ENCODE measurements at regions not wholly inside any gene's neighbourhood (a gene's known extent, or its start where the extent isn't known, plus 50 kb on each side); places are given as distances from the start of the nearest gene placed in this dataset.

- no peak for DNase-seq (ENCODE audit: low read depth in 1 of 2, low spot score in 1 of 2)
- in situ Hi-C loops (cut with HindIII; ENCODE audit: low pct_unique_long_range_greater_than_20kb, low sequenced_read_pairs): no loop called here
- no peak for TF ChIP-seq JUND (IDR thresholded peaks at IDR 0.05; ENCODE audit: low read depth)
These were observed 1507.4 kb upstream of the CELF4 start for GRCh38 chr18:39072970-39073369.

- TF ChIP-seq JUND (IDR thresholded peaks at IDR 0.05; ENCODE audit: low read depth): no peak
- in situ Hi-C loops (cut with HindIII; ENCODE audit: low pct_unique_long_range_greater_than_20kb, low sequenced_read_pairs): no loop called here
- DNase-seq (ENCODE audit: low read depth in 1 of 2, low spot score in 1 of 2): no peak
These were observed 1496.8 kb upstream of the CELF4 start for GRCh38 chr18:39062426-39062825.

GRCh38 chr18:39058386-39059000 lies 1492.9 kb upstream of the CELF4 start:
- in situ Hi-C loops (cut with HindIII; ENCODE audit: low pct_unique_long_range_greater_than_20kb, low sequenced_read_pairs): no loop called here
- DNase-seq (ENCODE audit: low read depth in 1 of 2, low spot score in 1 of 2): no peak
- TF ChIP-seq JUND (IDR thresholded peaks at IDR 0.05; ENCODE audit: low read depth): no peak

- in situ Hi-C loops (cut with HindIII; ENCODE audit: low pct_unique_long_range_greater_than_20kb, low sequenced_read_pairs): no loop called here
- no peak for DNase-seq (ENCODE audit: low read depth in 1 of 2, low spot score in 1 of 2)
- TF ChIP-seq JUND (IDR thresholded peaks at IDR 0.05; ENCODE audit: low read depth): no peak
These were observed 1491.9 kb upstream of the CELF4 start for GRCh38 chr18:39057423-39058064.

GRCh38 chr18:39053571-39053970 lies 1488.0 kb upstream of the CELF4 start:
- in situ Hi-C loops (cut with HindIII; ENCODE audit: low pct_unique_long_range_greater_than_20kb, low sequenced_read_pairs): no loop called here
- TF ChIP-seq JUND (IDR thresholded peaks at IDR 0.05; ENCODE audit: low read depth): no peak
- DNase-seq (ENCODE audit: low read depth in 1 of 2, low spot score in 1 of 2): no peak

GRCh38 chr18:39051013-39051412 lies 1485.4 kb upstream of the CELF4 start:
- no peak for DNase-seq (ENCODE audit: low read depth in 1 of 2, low spot score in 1 of 2)
- no peak for TF ChIP-seq JUND (IDR thresholded peaks at IDR 0.05; ENCODE audit: low read depth)
- in situ Hi-C loops (cut with HindIII; ENCODE audit: low pct_unique_long_range_greater_than_20kb, low sequenced_read_pairs): no loop called here

GRCh38 chr18:39039813-39040212 lies 1474.2 kb upstream of the CELF4 start:
- DNase-seq (ENCODE audit: low read depth in 1 of 2, low spot score in 1 of 2): no peak
- in situ Hi-C loops (cut with HindIII; ENCODE audit: low pct_unique_long_range_greater_than_20kb, low sequenced_read_pairs): no loop called here
- no peak for TF ChIP-seq JUND (IDR thresholded peaks at IDR 0.05; ENCODE audit: low read depth)

- in situ Hi-C loops (cut with HindIII; ENCODE audit: low pct_unique_long_range_greater_than_20kb, low sequenced_read_pairs): no loop called here
- no peak for DNase-seq (ENCODE audit: low read depth in 1 of 2, low spot score in 1 of 2)
- no peak for TF ChIP-seq JUND (IDR thresholded peaks at IDR 0.05; ENCODE audit: low read depth)
These were observed 1472.3 kb upstream of the CELF4 start for GRCh38 chr18:39037925-39038324.

GRCh38 chr18:39033312-39033711 lies 1467.7 kb upstream of the CELF4 start:
- DNase-seq (ENCODE audit: low read depth in 1 of 2, low spot score in 1 of 2): no peak
- no peak for TF ChIP-seq JUND (IDR thresholded peaks at IDR 0.05; ENCODE audit: low read depth)
- in situ Hi-C loops (cut with HindIII; ENCODE audit: low pct_unique_long_range_greater_than_20kb, low sequenced_read_pairs): no loop called here

- TF ChIP-seq JUND (IDR thresholded peaks at IDR 0.05; ENCODE audit: low read depth): no peak
- in situ Hi-C loops (cut with HindIII; ENCODE audit: low pct_unique_long_range_greater_than_20kb, low sequenced_read_pairs): no loop called here
- no peak for DNase-seq (ENCODE audit: low read depth in 1 of 2, low spot score in 1 of 2)
These were observed 1466.0 kb upstream of the CELF4 start for GRCh38 chr18:39031647-39032046.

GRCh38 chr18:39030124-39030655 lies 1464.6 kb upstream of the CELF4 start:
- no peak for DNase-seq (ENCODE audit: low read depth in 1 of 2, low spot score in 1 of 2)
- in situ Hi-C loops (cut with HindIII; ENCODE audit: low pct_unique_long_range_greater_than_20kb, low sequenced_read_pairs): no loop called here
- TF ChIP-seq JUND (IDR thresholded peaks at IDR 0.05; ENCODE audit: low read depth): no peak

- no peak for DNase-seq (ENCODE audit: low read depth in 1 of 2, low spot score in 1 of 2)
- TF ChIP-seq JUND (IDR thresholded peaks at IDR 0.05; ENCODE audit: low read depth): no peak
- in situ Hi-C loops (cut with HindIII; ENCODE audit: low pct_unique_long_range_greater_than_20kb, low sequenced_read_pairs): no loop called here
These were observed 1459.9 kb upstream of the CELF4 start for GRCh38 chr18:39025531-39025930.

GRCh38 chr18:39019989-39020388 lies 1454.4 kb upstream of the CELF4 start:
- no peak for TF ChIP-seq JUND (IDR thresholded peaks at IDR 0.05; ENCODE audit: low read depth)
- in situ Hi-C loops (cut with HindIII; ENCODE audit: low pct_unique_long_range_greater_than_20kb, low sequenced_read_pairs): no loop called here
- DNase-seq (ENCODE audit: low read depth in 1 of 2, low spot score in 1 of 2): no peak

Measured in T47D (cell line).